H1 (cell line): ENCODE measurements at regions not wholly inside any gene's neighbourhood (a gene's known extent, or its start where the extent isn't known, plus 50 kb on each side); places are given as distances from the start of the nearest gene placed in this dataset.
"Not testable (repeated sequence)": the region's sequence is repeated elsewhere in the genome, so short reads cannot be mapped to it uniquely, and the experiment has no call there.

Experiments
- CTBP2 ChIP-seq: IDR thresholded peaks from 2 replicates; pipeline ENCODE4 v1.7.0; 2011; ENCODE audit warnings: borderline replicate concordance, mild to moderate bottlenecking, moderate library complexity, mixed read lengths, low read length; ENCODE audit not compliant: insufficient read depth, insufficient read length
- HDAC6 ChIP-seq: IDR thresholded peaks from one replicate; pipeline ENCODE4 v1.7.1; 2012; ENCODE audit warnings: low read depth, mild to moderate bottlenecking, inconsistent platforms, low read length, moderate library complexity
- POLR2A ChIP-seq, 2 experiments: IDR thresholded peaks; 1 replicate in 1 of 2; 2 replicates in 1 of 2; pipeline ENCODE4 v1.6.1; 2011; ENCODE audit warnings: low read depth in 2 of 2, low read length in 2 of 2, mild to moderate bottlenecking in 2 of 2; ENCODE audit errors: control extremely low read depth in 1 of 2

GRCh38 chr16:18104412-18104811, 232.1 kb downstream of the NPIPA8 start:
- not testable (repeated sequence) for TF ChIP-seq HDAC6; POLR2A (IDR thresholded peaks at IDR 0.05; ENCODE audit: control extremely low read depth in 1 of 2, low read depth in 2 of 2, low read length in 2 of 2); CTBP2
